Hematopoietic multipotent progenitor cell (in vitro differentiated cells): ENCODE measurements at regions not wholly inside any gene's neighbourhood (a gene's known extent, or its start where the extent isn't known, plus 50 kb on each side); places are given as distances from the start of the nearest gene placed in this dataset.

Source experiments
- DNase-seq, 3 donors: peaks; one replicate each; pipeline ENCODE4 v3.0.0-alpha.2; 2011 to 2015; ENCODE audit warnings: low read depth in 2 of 3, low spot score in 2 of 3

DNA sequence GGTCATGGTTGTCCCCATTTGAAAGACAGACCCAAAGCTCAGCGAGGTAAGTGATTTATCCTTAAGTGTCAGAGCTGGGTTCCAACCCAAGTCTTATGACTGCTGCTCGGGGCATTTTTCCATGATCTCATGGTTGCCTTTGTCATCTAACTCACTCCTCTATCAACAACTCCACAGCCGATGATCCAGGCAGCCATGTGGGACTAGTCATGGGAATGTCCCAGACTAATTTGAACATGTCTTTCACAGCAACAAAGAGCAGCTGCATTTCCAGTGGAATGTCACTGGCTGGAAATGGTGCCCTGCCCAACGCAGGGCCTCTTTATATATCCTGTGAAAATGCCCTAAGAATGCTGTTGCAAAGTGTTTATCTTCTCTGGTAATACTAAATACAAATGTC, 284.8 kb upstream of the PPARGC1A start:
- DNase-seq, result no peak

DNA sequence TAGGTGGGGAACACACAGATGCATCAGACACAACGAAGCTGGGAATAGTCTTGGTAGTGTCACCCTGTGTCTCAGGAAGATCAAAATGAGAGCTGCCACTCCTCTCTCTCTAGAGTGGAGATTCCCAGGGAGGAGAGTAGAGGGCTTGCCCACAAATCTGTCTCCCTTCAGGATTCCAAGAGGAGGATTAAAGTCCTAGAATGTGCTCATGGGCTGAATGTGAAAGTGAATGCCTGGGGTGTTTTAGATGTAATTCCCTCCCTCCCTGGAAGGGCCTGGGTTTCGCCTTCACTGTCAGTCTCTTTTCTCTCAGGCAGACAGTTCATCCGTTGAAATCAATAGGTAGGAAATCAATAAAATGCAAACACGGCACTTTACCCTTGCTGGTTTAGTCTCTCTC, 282.6 kb upstream of the PPARGC1A start:
- DNase-seq, result no peak

DNA sequence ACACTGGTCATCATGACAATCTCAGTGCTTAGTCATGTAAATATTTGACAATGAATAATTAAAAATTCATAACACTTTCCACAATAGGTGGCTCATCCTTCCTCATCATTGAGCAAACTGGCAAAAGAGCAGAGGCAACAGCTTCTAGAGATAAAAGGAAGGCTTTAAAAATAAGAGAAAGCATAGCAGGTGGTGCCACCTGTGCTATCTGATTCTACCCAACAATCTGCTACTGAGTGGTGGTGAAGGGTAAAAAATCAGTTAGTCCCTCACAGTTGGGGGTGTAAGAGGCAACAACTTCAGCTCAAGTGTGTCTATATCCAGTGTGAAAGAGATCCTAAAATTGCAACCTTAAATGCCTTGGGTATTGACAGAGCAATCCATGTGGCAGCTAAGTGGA, 280.1 kb upstream of the PPARGC1A start:
- DNase-seq, result no peak

DNA sequence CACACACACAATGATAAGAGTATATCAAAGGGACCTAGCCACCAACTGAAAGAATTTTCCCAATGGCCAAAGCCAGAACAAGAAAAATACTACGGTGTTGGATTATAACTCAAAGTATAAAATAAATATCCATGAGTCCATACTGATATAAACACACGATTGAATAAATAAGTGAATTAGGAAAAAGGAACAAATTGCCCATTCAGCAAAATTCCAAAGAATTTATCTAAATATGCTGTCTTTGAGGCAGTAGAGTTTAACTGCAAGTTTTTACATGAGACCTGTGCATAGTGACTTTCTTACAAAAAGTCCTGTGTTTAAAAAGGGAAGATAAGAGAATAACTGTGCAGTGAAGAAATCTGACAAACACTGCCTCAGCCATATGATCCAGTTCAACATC, 278.8 kb upstream of the PPARGC1A start:
- no peak for DNase-seq

DNA sequence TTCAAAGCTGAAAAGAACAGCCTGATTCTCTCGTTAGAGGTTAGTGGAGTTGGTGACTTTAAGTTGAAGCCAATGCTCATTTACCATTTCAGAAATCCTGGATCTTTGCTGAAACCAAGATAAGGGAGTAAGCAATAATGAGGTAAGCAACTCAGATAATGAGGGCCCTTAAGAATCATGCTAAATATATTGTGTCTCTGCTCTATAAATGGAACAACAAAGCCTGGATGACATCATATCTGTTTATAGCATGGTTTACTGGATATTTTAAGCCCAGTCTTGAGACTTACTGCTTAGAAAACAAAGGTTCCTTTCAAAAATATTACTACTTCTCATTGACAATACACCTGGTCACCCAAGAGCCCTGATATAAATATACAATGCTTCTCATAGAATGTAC, 276.7 kb upstream of the PPARGC1A start:
- no peak for DNase-seq

DNA sequence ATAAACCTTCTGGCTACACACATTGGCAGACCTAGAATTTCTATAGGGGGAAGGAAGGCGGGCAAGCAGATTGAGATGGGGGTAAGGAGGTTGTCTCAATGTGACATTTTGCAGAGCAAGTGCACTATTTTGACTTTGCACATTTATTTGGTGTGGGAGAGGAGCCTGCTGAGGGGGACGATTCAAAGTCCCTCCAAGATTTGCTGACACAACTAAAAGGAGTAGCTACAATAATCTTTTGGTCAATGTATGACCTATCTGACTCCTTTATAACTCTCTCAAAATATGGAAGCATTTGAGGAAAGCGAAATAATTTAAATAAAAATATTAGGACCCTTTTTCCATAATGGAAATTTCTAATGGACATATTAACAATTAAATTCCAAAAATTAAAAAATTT, 274.9 kb upstream of the PPARGC1A start:
- DNase-seq, result no peak

DNA sequence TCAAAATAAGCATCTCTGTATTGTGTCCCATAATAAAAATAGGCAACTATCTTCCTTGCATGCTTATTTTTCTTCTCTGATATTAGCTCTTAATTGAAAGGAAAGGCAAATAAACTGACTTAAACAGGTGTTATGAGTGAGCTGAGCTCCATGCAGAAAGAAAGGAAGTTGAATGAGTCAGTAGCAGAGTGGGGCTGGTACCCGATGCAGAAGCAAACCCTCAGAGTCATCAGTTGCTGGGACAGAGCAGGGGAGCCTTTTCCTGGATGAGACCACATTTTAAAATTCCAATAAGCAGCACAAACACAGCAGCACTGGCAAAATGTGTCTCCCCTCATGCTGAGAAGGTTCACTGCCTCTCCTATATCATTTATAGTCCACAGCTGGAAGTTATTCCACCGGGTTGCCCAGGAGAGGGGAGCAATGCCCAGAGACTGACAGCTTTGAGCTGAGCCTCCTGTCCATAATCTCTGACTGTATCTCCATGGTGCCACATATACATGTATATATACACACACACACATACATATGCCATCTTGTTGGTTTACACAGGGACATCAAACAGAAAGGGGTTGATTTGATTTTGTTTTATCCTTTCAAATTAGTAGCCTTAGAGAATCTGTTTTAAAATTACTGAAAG, 274.3 kb upstream of the PPARGC1A start:
- DNase-seq, result no peak

DNA sequence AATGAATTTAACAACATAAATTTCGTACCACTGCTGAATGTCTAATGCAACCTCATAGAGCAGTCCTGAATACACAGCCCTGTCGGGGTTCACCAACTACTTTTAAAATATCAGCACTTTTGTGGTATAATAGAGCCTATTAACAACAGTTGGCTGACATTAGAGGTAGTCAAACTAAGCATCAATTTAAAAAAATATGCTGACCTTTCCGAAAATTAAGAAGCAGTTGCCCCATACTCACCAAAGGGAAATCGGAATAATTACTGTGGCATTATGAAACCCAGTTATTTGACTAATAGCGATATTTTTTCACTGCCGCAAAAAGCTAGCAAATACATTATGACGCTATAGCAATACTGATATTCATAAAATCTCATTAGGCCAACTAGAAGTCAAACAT, 273.5 kb upstream of the PPARGC1A start:
- no peak for DNase-seq

DNA sequence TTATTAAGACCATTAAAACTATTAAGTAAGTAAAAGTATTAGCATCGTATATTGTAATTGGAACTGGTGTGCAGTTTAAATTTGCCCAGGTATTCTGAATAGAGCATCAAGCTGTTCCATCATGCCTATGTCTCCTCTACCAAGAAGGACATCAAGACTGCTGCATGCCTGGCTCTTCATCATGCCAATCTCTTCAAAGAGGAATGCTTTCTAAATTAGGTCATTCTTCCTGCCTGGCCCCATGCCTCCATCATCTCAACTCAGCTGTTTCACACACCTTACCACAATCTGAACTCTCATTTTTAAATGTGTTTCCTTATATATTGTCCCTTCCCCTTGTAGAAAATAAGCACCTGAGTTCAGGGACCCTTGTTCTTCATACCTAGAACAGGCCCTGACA, 270.5 kb upstream of the PPARGC1A start:
- DNase-seq, result no peak

DNA sequence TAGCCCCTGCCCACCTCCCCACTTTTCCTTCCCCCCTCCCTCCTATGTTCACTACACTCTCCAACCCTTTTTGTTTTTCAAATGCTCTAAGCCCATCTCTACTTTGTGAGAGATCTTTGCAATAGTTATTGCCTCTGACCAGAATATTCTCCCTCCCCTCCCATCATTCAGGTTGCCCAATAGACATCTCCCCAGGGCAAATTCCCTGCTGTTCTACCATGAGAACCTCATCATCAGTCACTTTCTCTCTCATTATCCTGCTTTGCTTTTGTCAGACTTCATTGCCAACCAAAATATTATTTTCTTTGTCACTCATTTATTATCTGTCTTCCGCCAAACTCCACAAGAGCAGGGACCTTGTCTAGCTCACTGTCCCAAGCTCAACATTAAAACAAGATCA, 268.2 kb upstream of the PPARGC1A start:
- no peak for DNase-seq

DNA sequence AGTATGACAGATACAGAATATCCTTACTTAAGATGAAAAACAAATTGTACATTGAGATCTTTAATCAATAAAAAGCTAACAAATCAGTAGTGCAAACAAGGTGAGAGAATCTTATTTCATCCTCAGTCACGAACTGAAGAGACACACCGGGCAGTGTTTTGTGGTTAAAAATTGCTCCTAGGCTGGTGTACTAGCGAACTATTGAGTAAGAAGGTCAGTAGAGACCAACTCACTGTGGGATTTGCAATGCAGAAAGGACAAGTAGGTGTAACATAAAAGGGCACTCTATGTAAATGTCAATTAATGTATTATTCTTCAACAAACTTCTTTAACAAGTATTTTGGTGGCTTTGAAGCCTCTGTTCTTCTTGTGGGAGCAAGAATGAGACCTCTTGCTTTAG, 260.2 kb upstream of the PPARGC1A start:
- DNase-seq, result no peak

DNA sequence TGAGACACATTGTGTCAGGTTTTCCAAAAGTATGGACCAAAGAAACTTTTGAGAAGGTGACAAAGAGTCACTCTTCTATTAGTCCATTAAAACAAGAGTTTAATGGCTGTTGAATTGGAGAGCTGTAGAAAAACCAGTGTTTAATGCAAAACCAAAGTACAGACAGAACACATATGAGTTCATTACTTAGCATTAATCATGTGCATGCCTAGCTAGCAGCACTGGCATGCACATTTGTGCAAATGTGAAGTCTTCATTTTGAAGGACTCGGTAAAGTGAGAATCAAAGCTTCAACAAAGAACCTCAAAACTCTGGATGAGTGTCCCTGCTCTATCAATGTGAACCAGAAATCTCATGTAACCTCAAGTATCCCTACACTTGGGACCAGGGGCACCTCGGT, 256.3 kb upstream of the PPARGC1A start:
- no peak for DNase-seq

DNA sequence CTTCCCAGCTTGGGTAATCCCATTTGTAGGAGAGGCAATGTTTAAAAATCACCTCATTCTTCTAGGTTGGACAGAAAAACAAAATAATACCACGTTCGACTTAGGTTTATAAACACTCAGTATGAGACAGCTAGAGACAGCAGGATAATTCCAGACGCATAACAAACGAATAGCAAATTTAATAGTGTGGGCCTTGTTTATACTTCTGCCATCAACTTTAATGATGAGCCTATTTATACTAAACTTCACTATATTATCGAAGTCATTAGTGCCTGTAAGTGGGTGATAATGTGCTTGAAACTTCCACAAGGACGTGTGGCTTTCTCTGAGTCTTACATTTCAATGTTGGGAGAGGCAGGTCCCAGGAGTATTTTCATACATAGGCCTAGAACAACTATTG, 255.7 kb upstream of the PPARGC1A start:
- DNase-seq, result no peak

DNA sequence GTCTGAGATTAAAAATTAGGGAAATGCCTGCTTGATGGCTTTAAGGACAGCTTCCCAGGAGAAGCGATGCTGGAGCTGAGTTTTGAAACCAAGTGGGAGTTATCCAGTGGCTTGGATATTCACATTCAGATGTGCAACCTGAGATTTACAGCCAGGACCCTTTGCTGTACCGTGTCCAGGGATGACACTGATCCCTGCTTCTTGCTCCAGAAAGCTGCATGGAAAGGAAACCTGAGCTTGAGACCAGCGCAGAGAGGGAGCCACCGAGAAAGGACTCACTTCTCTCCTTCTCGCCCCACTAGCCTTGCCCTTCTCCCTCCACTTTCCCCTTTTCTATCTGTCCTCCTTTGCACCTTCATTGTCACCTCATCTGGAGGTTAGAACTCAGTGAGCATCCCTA, 254.5 kb upstream of the PPARGC1A start:
- no peak for DNase-seq

DNA sequence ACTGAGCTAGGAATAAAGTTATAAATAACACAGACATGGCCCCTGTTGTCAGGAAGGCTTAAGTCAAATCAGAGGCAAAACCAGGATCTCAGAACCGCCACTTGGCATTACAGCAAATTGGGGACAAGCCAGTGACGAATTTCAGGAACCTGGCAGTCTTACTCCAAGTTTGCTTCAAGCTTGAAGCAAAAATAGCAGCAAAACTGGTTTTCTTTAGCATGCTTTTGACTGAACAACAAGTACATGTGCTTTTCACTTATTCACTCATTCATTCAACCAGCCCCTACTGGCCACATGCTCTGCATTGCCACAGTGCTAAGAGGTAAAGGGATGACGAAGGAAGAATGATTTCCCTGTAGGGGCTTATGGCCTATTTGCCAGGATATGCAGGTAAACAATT, 253.9 kb upstream of the PPARGC1A start:
- DNase-seq, result no peak

DNA sequence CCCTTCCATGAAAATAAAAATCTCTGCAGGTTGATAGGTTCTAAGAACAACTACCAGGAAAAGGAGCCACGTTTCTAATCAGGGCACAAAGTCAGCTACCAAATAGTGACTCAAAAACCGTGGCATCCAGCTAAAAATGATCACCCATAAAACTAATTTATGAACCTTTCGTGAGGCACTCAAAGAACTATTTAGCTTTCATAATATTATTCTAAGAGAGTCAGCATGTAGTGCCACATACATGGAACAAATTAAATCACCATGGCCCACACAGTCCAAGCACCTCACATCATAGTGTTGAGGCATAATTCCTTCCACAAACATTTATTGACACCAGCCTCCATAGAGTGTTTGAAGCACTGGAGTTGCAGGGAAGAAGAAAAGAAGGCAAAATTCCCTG, 252.0 kb upstream of the PPARGC1A start:
- no peak for DNase-seq

DNA sequence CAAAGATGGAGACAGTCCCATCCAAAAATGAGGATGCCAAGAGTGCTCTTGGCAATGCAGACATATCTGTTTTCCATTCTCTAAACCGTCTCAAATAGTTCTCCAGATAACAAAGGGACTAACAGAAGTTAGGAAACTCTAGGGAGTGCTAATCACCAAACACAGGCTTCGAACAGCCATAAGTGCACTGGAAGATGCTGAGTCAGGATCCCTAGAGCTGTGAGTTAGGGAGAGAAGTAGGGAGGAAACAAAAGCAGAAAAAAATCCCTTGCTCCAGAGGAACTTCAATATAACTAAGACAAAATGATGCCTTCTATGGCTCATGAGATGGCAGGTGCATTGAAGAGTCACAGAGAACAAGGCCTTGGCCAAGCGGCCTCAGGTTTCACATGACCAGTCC, 251.0 kb upstream of the PPARGC1A start:
- no peak for DNase-seq

DNA sequence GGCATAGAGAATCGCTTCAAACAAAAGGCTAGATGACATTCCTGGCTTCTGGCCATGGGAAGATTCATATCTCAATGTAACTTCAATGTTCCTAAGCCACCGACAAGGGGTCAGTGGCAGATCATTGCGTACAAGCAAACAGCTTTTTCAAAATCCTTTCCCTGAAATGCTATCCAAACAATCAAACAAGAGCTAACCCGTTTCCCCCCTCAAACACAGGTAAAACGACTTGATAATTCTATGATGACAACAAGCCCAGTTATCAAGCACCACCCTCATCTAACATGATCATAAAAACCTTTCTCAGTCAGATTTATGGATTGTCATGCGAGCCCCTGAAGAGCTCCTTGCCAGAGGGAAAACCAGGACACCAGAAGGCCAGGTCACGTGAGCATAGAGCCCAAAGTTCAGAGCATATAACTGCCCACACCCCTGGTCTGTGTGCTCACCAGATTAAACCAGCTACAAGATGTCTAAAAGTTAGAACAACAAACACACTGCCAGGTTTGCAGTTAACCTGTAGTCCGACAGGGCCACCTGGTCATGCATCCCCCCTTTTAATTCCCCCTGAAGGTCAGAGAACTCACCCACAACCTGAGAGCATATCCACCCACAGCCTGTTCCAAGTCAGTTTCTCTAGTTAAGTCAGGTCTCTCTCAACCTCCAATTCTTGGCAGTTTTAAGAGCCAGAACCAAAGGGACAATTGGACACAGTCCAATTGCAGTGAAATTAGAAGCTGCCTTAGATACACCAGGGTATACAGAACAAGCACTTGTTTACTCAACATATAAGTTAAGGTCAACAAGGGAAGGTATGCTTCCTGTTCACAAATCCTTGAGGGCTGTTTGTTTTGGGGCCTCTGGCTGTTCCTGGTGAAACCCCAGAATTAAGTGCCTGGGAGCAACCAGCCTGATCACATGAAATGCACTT, 248.1 kb upstream of the PPARGC1A start:
- DNase-seq, result no peak

DNA sequence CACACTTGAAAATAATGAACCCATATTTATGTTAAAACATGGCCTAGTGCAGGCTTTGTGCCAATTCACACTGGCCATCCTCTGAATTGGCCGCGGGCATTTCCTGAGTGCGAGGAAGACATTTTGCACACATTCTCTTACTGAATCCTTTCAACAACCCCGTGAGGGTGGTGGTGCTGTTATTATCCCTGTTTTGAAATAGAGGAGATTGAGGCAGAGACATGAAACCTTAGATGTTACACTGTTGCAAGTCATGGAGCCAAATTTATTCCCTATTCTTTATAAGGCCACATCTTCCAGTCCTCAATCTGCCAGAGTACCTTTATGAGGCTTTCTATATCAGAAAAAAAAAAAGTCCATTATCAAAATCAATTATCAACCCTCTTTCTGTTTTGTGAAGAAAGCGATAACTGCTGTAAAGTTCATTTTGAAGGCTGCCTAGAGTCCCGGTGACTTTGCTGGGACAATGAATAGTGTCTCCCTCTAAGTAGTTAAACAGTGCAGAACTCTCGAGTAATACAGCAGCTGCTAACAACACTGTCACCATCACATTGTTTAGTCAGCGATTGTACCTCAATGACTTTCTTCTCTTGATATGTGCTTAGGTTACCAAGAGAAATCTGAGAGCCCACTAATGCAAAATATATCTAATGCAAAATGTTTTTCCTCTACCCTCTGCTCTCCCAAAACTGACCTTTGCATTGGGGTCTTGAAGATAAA, 242.3 kb upstream of the PPARGC1A start:
- no peak for DNase-seq

DNA sequence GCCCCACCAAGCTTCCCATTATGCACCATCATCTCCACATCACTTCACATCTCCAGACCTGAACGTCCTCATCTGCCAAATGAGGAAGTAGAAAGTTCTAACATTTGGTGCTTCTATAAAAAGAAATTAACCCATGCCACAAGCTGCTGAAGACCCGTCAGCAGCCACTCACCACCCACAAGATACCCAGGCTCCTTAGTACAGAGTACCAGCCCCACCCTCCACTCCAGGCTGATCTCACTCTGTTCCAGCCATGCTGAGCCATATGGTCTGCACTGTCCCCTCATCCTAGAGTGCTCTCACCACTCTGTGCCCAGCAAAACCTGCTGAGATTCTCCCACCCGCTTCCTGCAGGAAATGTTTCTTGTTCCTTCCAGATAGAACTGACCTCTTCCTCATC, 240.8 kb upstream of the PPARGC1A start:
- DNase-seq, result no peak

DNA sequence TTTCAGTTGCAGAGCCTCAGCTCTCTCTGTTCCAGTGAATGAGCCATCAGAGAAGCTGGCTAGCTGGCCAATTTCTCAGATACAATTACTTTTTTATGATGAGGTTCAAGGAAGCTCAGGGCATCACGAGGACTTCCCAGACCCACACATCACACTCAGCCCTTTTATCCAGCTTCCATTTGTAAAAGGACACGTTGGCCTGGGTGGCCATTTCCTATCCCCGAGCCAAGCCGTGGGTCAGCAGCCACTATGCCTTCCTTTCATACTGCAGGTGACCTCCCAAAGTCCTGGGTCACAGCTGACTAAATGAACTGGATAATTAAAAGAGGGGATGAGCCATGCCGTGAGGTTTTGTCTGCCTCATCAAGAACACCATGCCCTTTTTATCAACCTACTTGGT, 236.9 kb upstream of the PPARGC1A start:
- DNase-seq, result no peak
